DOHH2 (cell line): ENCODE measurements at regions not wholly inside any gene's neighbourhood (a gene's known extent, or its start where the extent isn't known, plus 50 kb on each side); places are given as distances from the start of the nearest gene placed in this dataset.

ENCODE experiments used
- H3F3A ChIP-seq: fragments of 200-600 bp; sonication (generic), shearing (Covaris generic); 2 replicates; pipeline ENCODE4 v1.6.0; 2016; ENCODE audit warnings: antibody characterized with exemption, mild to moderate bottlenecking; ENCODE audit not compliant: control insufficient read depth, insufficient read depth
- H3K27ac ChIP-seq: fragments of 200-600 bp; sonication (generic); 2 replicates; pipeline ENCODE4 v1.5.1; 2014; ENCODE audit warnings: low read depth, mild to moderate bottlenecking, low read length, moderate library complexity
- H3K27me3 ChIP-seq: fragments of 200-600 bp; sonication (generic); 2 replicates; pipeline ENCODE4 v1.6.1; 2014; ENCODE audit warnings: mild to moderate bottlenecking, low read length, mixed read lengths; ENCODE audit not compliant: control insufficient read depth
- H3K36me3 ChIP-seq: fragments of 200-600 bp; sonication (generic); 2 replicates; pipeline ENCODE4 v1.6.1; 2014; ENCODE audit warnings: mild to moderate bottlenecking, low read length, moderate library complexity, mixed read lengths; ENCODE audit not compliant: control insufficient read depth
- H3K4me1 ChIP-seq: fragments of 200-600 bp; sonication (generic); 2 replicates; pipeline ENCODE4 v1.6.1; 2014; ENCODE audit warnings: mild to moderate bottlenecking, low read length, mixed read lengths; ENCODE audit not compliant: control insufficient read depth
- H3K4me2 ChIP-seq: fragments of 200-600 bp; sonication (generic); 2 replicates; pipeline ENCODE4 v1.6.0; 2014; ENCODE audit warnings: mild to moderate bottlenecking, low read length, moderate library complexity
- H3K4me3 ChIP-seq: fragments of 200-600 bp; sonication (generic); 2 replicates; pipeline ENCODE4 v1.5.1; 2014; ENCODE audit warnings: mild to moderate bottlenecking, low read length, mixed read lengths
- H3K79me2 ChIP-seq: fragments of 200-600 bp; sonication (generic); 2 replicates; pipeline ENCODE4 v1.6.1; 2014; ENCODE audit warnings: mild to moderate bottlenecking, low read length, mixed read lengths; ENCODE audit not compliant: control insufficient read depth
- H3K9me2 ChIP-seq: fragments of 200-600 bp; sonication (generic); replicated peaks from 2 replicates; pipeline ENCODE4 v1.6.1; 2014; ENCODE audit warnings: mild to moderate bottlenecking, low read length, mixed read lengths; ENCODE audit not compliant: control insufficient read depth
- H3K9me3 ChIP-seq: fragments of 200-600 bp; sonication (generic); 2 replicates; pipeline ENCODE4 v1.6.1; 2014; ENCODE audit warnings: antibody characterized with exemption, low read length, mixed read lengths; ENCODE audit not compliant: control insufficient read depth, insufficient read depth
- H4K20me1 ChIP-seq: fragments of 200-600 bp; sonication (generic); 2 replicates; pipeline ENCODE4 v1.6.0; 2014; ENCODE audit warnings: low read depth, mild to moderate bottlenecking, antibody characterized with exemption, low read length, moderate library complexity; ENCODE audit not compliant: control insufficient read depth, insufficient read depth
- CTCF ChIP-seq: fragments of 200-600 bp; sonication (generic); IDR thresholded peaks from one replicate; pipeline ENCODE4 v1.5.1; 2014; ENCODE audit warnings: antibody characterized with exemption, mild to moderate bottlenecking, low read depth, low read length; ENCODE audit not compliant: poor library complexity, severe bottlenecking
- EZH2phosphoT487 ChIP-seq: fragments of 200-600 bp; sonication (generic); IDR thresholded peaks from 2 replicates; pipeline ENCODE4 v1.6.1; 2017; ENCODE audit warnings: borderline replicate concordance, mild to moderate bottlenecking, antibody characterized with exemption, low read length, moderate library complexity, mixed read lengths

DNA sequence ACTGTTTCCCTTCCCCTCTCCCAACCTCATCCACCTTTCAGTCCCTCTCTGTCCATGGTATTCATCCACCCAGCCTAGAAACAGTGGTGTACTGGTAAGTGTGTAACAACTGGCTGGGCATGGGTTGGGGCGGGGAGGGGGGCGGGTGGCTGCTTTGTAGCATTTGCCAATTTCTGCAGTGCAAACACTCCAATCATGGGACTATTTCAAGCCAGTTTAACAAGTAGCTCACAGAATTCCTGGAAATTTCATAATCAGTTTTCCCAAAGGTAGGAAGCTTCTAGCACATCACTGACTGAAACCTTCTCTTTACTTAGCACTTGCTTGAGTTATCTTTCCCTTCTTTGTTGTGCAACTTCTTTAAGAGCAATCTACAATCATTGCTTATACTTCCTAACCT is 100.8 kb upstream of the WASF3 start:
- no peaks in the 10 kb centered on the region for H3K9me2 ChIP-seq
- TF ChIP-seq CTCF: no peak

DNA sequence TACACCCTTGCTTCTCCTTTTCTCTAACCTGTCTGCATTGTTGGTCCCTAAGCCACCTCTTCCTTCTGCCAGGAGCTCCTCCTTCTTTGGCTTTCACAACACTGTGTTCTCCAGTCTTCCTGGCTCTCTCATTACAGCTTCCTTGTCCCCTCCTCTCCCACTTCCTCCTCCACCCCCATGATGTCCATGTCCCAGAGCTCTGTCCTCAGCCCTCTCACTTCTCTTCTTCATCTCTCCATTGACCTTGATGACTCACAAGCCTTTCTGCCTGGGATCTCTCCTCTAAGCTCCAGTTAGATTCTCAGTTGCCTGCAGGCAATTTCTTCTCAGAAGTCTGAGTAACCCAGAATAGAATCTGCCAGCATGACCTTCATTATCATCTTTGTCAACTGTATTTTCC is 100.3 kb upstream of the WASF3 start:
- Histone ChIP-seq H3K27me3 (peaks cover 9% of the 10 kb centered on the region; the same call in 1 of the 2 replicates), H3K4me1 (no peaks in the 10 kb centered on the region), H3K27ac (no peak overlapping the region), H3K4me3 (no peak overlapping the region), H4K20me1 (no peaks in the 10 kb centered on the region), H3K79me2 (no peaks in the 10 kb centered on the region), H3K4me2 (no peak overlapping the region), H3K36me3 (no peaks in the 10 kb centered on the region), H3K9me2 (no peaks in the 10 kb centered on the region), H3K9me3 (no peaks in the 10 kb centered on the region), H3F3A (no peaks in the 10 kb centered on the region)
- no peak for TF ChIP-seq EZH2phosphoT487

More for the DNA sequence above, 100.8 kb upstream of the WASF3 start:
- Histone ChIP-seq H3K36me3 (no peaks in the 10 kb centered on the region), H3K27ac (no peak overlapping the region), H4K20me1 (no peaks in the 10 kb centered on the region), H3K4me3 (no peak overlapping the region), H3F3A (no peaks in the 10 kb centered on the region), H3K4me1 (no peaks in the 10 kb centered on the region), H3K79me2 (no peaks in the 10 kb centered on the region), H3K27me3 (peaks cover 6% of the 10 kb centered on the region; the same call in 1 of the 2 replicates), H3K4me2 (no peak overlapping the region), H3K9me3 (no peaks in the 10 kb centered on the region)

DNA sequence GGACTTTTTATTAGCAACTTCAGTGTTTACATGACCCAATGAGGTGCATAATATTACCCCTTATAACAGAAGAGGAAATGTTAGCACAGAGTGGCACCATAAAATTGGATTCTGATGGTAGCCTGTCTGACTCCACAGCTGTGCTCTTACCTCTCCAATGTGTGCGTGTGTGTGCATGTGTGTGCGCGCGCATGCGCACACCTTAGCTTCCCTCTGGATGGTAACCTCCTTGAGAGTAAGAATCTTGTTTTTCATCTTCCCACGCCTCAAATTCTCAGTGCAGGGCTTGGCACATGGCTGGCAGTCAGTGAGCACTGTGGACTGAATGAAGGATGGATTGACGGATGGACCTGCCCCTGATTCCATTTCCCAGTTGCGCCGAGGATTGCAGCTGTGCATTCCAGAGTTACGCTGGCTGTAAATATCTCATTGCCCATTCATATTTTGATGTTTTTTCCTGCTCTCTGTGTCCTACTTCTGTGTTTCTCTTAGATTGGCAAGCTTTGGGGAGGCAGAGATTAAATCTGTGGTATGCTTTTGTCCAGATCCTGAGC is 99.2 kb upstream of the WASF3 start:
- Histone ChIP-seq H3K9me2 (no peaks in the 10 kb centered on the region), H3F3A (no peaks in the 10 kb centered on the region), H3K9me3 (no peaks in the 10 kb centered on the region), H3K4me3 (no peak overlapping the region), H3K36me3 (no peaks in the 10 kb centered on the region), H4K20me1 (no peaks in the 10 kb centered on the region), H3K27ac (no peak overlapping the region), H3K79me2 (no peaks in the 10 kb centered on the region), H3K4me2 (no peak overlapping the region), H3K4me1 (no peaks in the 10 kb centered on the region), H3K27me3 (peaks cover 4% of the 10 kb centered on the region; the same call in 1 of the 2 replicates)
- TF ChIP-seq EZH2phosphoT487 (no peak), CTCF (no peak)

- Histone ChIP-seq H3K4me1 (no peaks in the 10 kb centered on the region), H3F3A (no peaks in the 10 kb centered on the region), H3K27ac (no peak overlapping the region), H3K9me2 (no peaks in the 10 kb centered on the region), H3K4me3 (no peak overlapping the region), H3K4me2 (no peak overlapping the region), H3K79me2 (no peaks in the 10 kb centered on the region), H3K9me3 (no peaks in the 10 kb centered on the region), H3K27me3 (peaks cover 3% of the 10 kb centered on the region; the same call in 1 of the 2 replicates), H3K36me3 (no peaks in the 10 kb centered on the region), H4K20me1 (no peaks in the 10 kb centered on the region)
- TF ChIP-seq CTCF: no peak
- no peak for TF ChIP-seq EZH2phosphoT487
Observed at GRCh38 chr13:26459276-26460131, 98.0 kb upstream of the WASF3 start.
